ENCODE measurements at regions not wholly inside any gene's neighbourhood (a gene's known extent, or its start where the extent isn't known, plus 50 kb on each side); places are given as distances from the start of the nearest gene placed in this dataset.

DNA sequence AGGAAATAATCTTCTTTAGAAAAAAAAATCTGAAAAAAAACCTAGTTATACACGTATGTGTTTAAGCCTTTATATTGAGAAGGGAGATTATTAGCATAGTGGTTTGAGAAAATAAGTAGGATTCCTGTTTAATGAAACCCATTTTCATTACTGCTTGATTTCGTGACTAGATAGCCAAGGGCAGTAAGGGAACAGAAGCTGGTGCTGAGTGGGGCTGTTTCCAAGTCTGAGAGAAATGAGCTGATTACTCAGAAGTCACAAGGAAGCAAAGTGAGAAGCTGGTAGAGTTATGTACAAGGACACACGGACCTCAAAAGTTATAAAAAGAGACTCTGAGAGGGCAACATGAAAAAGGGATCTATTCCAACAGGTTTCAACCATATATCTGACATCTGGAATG, 256.5 kb downstream of the TTLL7 start:
- Histone ChIP-seq H3K27me3 (no peaks in the 10 kb centered on the region), H3K4me1 (no peaks in the 10 kb centered on the region), H3K36me3 (no peaks in the 10 kb centered on the region), H3K9me3 (no peaks in the 10 kb centered on the region), H3K4me3 (no peak overlapping the region), H3K27ac (no peak overlapping the region)
- whole genome bisulfite sequencing: 72% methylated on average over 3 of the region's 3 CpGs
- no peak for DNase-seq (ENCODE audit: low spot score in 2 of 2)
- no peak for TF ChIP-seq POLR2A (IDR thresholded peaks at IDR 0.05)

DNA sequence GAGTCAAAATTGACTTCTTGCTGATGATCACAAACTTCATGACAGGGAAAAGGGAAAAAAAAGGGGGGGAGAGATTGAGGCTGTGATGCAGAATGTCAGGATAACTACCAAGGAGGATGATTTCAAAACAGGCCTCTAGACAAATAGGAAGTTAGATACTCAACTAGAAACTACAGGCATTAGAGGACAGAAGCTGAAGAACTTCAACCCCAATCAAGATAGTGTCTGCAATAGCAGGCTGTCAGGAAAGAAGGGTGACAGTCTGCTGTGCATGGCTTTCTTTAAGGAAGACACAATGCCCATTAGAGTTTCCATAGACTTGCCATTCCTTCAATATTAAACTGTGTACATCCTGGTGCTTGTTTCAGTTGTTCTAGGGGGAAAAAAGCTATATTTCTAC, 257.2 kb downstream of the TTLL7 start:
- no peaks in the 10 kb centered on the region for H3K9me3 ChIP-seq
- TF ChIP-seq POLR2A (IDR thresholded peaks at IDR 0.05) (no peak), EP300 (IDR thresholded peaks at IDR 0.05) (no peak), POLR2AphosphoS5 (IDR thresholded peaks at IDR 0.05) (no peak)
- TF ChIP-seq, protein P1, sequence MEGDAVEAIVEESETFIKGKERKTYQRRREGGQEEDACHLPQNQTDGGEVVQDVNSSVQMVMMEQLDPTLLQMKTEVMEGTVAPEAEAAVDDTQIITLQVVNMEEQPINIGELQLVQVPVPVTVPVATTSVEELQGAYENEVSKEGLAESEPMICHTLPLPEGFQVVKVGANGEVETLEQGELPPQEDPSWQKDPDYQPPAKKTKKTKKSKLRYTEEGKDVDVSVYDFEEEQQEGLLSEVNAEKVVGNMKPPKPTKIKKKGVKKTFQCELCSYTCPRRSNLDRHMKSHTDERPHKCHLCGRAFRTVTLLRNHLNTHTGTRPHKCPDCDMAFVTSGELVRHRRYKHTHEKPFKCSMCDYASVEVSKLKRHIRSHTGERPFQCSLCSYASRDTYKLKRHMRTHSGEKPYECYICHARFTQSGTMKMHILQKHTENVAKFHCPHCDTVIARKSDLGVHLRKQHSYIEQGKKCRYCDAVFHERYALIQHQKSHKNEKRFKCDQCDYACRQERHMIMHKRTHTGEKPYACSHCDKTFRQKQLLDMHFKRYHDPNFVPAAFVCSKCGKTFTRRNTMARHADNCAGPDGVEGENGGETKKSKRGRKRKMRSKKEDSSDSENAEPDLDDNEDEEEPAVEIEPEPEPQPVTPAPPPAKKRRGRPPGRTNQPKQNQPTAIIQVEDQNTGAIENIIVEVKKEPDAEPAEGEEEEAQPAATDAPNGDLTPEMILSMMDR (IDR thresholded peaks at IDR 0.05): no peak
- H3K27ac ChIP-seq: no peak overlapping the region
- DNase-seq (ENCODE audit: low spot score in 2 of 2): no peak
- no peaks in the 10 kb centered on the region for H3K27me3 ChIP-seq
- no peaks in the 10 kb centered on the region for H3K4me1 ChIP-seq
- H3K4me3 ChIP-seq: no peak overlapping the region
- no peaks in the 10 kb centered on the region for H3K36me3 ChIP-seq

DNA sequence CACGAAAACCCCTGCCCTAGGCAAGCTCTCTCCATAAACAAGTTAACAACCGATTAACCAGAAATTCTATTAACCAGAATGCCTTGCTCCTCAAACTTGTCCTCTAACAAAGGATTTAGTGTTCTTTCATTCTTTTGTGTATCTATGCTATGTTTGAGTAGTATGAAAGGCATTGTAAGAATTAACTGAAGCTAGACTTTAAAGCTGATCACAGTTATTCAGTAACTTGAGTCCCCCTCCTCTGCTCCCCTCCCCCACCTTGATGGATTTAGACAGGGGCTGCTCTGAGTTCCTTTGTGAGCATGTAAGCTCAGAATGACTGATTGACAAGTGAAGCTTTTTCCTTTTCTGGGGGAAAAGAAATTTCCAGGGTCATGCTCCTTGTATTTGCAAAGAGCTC, 257.6 kb downstream of the TTLL7 start:
- TF ChIP-seq POLR2A (IDR thresholded peaks at IDR 0.05) (no peak), POLR2AphosphoS5 (IDR thresholded peaks at IDR 0.05) (no peak), EP300 (IDR thresholded peaks at IDR 0.05) (no peak)
- TF ChIP-seq, protein P1 (IDR thresholded peaks at IDR 0.05): no peak
- Histone ChIP-seq H3K27ac (no peak overlapping the region), H3K9me3 (no peaks in the 10 kb centered on the region), H3K4me1 (no peaks in the 10 kb centered on the region), H3K36me3 (no peaks in the 10 kb centered on the region), H3K4me3 (no peak overlapping the region), H3K27me3 (no peaks in the 10 kb centered on the region)
- DNase-seq (ENCODE audit: low spot score in 2 of 2): no peak
- WGBS: 65% methylated on average over 2 of the region's 2 CpGs

DNA sequence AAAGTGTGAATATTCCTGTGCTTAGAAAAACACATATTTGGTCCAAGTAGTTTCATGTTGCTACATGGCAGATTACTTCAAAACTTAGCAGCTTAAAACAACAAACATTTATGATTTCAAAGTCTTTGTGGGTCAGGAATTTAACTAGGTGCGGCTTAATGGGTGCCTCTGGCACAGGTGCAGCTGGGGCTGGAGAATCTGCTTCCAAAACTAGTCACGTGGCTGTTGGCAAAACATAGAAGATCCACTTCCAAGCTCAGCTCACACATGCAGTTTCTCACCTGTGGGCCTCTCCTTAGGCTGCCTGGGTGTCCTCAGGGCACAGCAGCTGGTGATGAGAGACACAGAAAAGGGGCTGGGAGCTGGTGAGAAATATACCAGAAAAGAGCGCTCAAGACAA, 263.4 kb downstream of the TTLL7 start:
- TF ChIP-seq EP300 (IDR thresholded peaks at IDR 0.05) (no peak), POLR2A (IDR thresholded peaks at IDR 0.05) (no peak), POLR2AphosphoS5 (IDR thresholded peaks at IDR 0.05) (no peak)
- TF ChIP-seq, protein P1 (IDR thresholded peaks at IDR 0.05): no peak
- H3K4me1 ChIP-seq: peaks cover 5% of the 10 kb centered on the region
- H3K4me3 ChIP-seq: no peak overlapping the region
- no peak for DNase-seq (ENCODE audit: low spot score in 2 of 2)
- H3K27me3 ChIP-seq: no peaks in the 10 kb centered on the region
- no peaks in the 10 kb centered on the region for H3K36me3 ChIP-seq
- 55% methylated on average over 3 of the region's 3 CpGs for WGBS
- H3K9me3 ChIP-seq: no peaks in the 10 kb centered on the region
- H3K27ac ChIP-seq: no peak overlapping the region

DNA sequence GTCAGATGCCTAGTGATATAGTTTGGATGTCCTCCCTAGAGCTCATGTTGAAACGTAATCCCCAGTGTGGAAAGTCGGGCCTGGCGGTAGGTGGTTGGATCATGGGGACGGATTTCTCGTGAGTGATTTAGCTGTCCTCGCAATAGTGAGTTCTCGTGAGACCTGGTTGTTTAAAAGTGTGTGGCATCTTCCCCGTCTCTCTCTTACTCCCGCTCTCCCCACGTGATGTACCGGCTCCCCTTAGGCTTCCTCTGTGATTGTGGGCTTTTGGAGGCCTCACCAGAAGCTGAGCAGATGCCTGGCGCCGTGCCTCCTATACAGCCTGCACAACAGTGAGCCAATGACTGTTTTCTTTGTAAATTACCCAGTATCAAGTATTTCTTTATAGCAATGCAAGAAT, 264.5 kb downstream of the TTLL7 start:
- H3K27ac ChIP-seq: no peak overlapping the region
- no peak for DNase-seq (ENCODE audit: low spot score in 2 of 2)
- no peaks in the 10 kb centered on the region for H3K9me3 ChIP-seq
- no peak overlapping the region for H3K4me3 ChIP-seq
- peaks cover 5% of the 10 kb centered on the region for H3K4me1 ChIP-seq
- 76% methylated on average over 13 of the region's 13 CpGs for WGBS
- no peaks in the 10 kb centered on the region for H3K36me3 ChIP-seq
- no peak for TF ChIP-seq POLR2A (IDR thresholded peaks at IDR 0.05)
- TF ChIP-seq, protein P1 (IDR thresholded peaks at IDR 0.05): no peak
- no peak for TF ChIP-seq POLR2AphosphoS5 (IDR thresholded peaks at IDR 0.05)
- no peak for TF ChIP-seq EP300 (IDR thresholded peaks at IDR 0.05)
- H3K27me3 ChIP-seq: no peaks in the 10 kb centered on the region

DNA sequence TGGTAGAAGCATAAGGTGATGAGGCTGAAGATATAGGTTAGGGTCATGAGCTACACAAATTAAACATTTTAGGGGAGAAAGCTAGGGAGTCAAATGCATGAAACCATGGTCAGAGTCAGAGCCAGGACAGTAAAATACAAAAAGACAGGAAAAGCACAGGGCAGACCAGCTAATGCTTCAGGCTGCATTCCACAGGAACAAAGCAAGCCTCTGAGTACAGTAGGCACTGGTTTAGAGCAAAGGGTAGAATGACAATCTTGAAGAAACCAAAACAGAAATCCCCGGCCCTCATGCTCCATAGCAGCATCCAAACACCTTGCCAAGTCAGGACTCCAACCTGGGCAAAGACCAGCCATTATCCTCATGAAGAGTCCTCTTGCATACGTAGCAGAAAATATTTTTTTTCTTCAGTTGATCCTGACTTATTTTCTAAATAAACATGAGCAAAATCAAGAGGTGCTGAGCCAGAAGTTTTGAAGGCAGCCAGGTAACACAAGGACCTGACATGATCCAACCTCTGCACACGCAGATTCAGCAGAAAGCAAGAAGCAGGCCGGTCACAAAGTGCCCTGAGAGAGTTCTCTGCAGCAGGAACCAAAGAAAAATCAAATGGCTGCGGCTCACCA, 273.1 kb downstream of the TTLL7 start:
- H3K4me3 ChIP-seq: no peak overlapping the region
- no peaks in the 10 kb centered on the region for H3K27me3 ChIP-seq
- WGBS: 86% methylated on average over 5 of the region's 5 CpGs
- no peak overlapping the region for H3K27ac ChIP-seq
- no peak for DNase-seq (ENCODE audit: low spot score in 2 of 2)
- TF ChIP-seq, protein P1 (IDR thresholded peaks at IDR 0.05): no peak
- TF ChIP-seq POLR2A (IDR thresholded peaks at IDR 0.05): no peak
- TF ChIP-seq EP300 (IDR thresholded peaks at IDR 0.05): no peak
- TF ChIP-seq POLR2AphosphoS5 (IDR thresholded peaks at IDR 0.05): no peak
- H3K9me3 ChIP-seq: no peaks in the 10 kb centered on the region
- H3K36me3 ChIP-seq: no peaks in the 10 kb centered on the region
- no peaks in the 10 kb centered on the region for H3K4me1 ChIP-seq

Measured in suprapubic skin (tissue), 4 donors.